ENCODE measurements at regions not wholly inside any gene's neighbourhood (a gene's known extent, or its start where the extent isn't known, plus 50 kb on each side); places are given as distances from the start of the nearest gene placed in this dataset.

DNA sequence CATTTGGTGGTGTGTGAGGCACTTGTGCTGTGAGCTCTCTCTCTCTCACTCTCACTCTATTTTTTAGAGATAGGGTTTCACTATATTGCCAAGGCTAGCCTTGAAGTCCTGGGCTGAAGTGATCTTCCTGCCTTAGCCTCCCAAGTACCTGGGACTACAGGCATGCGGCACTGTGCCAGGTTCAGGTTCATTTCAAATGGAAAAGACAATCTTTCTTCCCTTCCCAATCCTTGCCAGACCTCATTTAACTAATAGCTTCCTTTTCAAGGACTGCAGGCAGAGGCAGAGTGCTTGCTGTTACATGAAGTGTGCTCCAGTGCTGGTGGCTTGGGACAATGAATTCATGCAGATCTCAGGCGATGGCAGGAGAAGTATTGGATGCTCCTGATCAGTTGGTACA lies 73.2 kb upstream of the BICD1 start:
- TF ChIP-seq, protein P1, sequence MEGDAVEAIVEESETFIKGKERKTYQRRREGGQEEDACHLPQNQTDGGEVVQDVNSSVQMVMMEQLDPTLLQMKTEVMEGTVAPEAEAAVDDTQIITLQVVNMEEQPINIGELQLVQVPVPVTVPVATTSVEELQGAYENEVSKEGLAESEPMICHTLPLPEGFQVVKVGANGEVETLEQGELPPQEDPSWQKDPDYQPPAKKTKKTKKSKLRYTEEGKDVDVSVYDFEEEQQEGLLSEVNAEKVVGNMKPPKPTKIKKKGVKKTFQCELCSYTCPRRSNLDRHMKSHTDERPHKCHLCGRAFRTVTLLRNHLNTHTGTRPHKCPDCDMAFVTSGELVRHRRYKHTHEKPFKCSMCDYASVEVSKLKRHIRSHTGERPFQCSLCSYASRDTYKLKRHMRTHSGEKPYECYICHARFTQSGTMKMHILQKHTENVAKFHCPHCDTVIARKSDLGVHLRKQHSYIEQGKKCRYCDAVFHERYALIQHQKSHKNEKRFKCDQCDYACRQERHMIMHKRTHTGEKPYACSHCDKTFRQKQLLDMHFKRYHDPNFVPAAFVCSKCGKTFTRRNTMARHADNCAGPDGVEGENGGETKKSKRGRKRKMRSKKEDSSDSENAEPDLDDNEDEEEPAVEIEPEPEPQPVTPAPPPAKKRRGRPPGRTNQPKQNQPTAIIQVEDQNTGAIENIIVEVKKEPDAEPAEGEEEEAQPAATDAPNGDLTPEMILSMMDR (conservative IDR thresholded peaks at IDR 0.05; ENCODE audit: low read length): no peak
- TF ChIP-seq EZH2phosphoT487 (IDR thresholded peaks at IDR 0.05; ENCODE audit: borderline replicate concordance, low read depth, low read length): no peak

All from OCI-LY7 (cell line).